Muscle layer of colon (tissue), 2 donors: ENCODE measurements at regions not wholly inside any gene's neighbourhood (a gene's known extent, or its start where the extent isn't known, plus 50 kb on each side); places are given as distances from the start of the nearest gene placed in this dataset.

Experiments
- H3K27ac ChIP-seq: one replicate; pipeline ENCODE4 v1.7.0; 2013; ENCODE audit warnings: low read depth, mild to moderate bottlenecking, low read length, moderate library complexity
- H3K27me3 ChIP-seq, 2 donors: one replicate each; pipeline ENCODE4 v1.7.0; 2013; ENCODE audit warnings: low read length in 2 of 2, mild to moderate bottlenecking in 2 of 2; ENCODE audit not compliant: insufficient read depth in 2 of 2, control insufficient read depth in 1 of 2
- H3K36me3 ChIP-seq: one replicate; pipeline ENCODE4 v1.7.0; 2013; ENCODE audit warnings: mild to moderate bottlenecking, low read length; ENCODE audit not compliant: insufficient read depth
- H3K4me1 ChIP-seq: one replicate; pipeline ENCODE4 v1.7.0; 2013; ENCODE audit warnings: mild to moderate bottlenecking, low read length; ENCODE audit not compliant: insufficient read depth
- H3K4me3 ChIP-seq, 2 donors: one replicate each; pipeline ENCODE4 v1.7.0; 2013; ENCODE audit warnings: low read length in 2 of 2, low read depth in 1 of 2, mild to moderate bottlenecking in 1 of 2, moderate library complexity in 1 of 2
- H3K9ac ChIP-seq: one replicate; pipeline ENCODE4 v1.7.0; 2013; ENCODE audit warnings: low read length
- H3K9me3 ChIP-seq: one replicate; pipeline ENCODE4 v1.7.0; 2013; ENCODE audit warnings: mild to moderate bottlenecking, low read length
- donor health status: abdominal sarcoma.
- donor health status: Adenocarcinoma of cecum.

DNA sequence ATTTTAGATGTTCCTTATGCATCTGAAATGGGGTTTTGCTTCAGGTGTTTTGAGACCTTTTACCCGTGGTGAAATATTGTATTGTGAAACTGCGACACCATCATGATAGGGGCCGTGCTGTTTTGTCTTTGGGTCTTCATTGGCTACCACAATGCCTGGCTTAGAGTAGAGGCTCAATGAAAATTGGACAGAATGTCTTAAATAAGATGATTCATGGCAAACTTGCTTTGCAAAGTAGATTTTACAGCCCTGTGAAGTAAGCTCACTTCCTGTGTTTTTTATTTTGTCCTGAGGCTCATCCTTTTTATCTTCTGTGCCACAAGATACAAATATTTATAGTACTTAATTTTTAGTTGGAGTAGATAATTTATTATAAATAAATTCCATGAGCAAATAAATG lies 111.3 kb upstream of the FRMD6 start:
- Histone ChIP-seq H3K9ac (no peak overlapping the region), H3K4me1 (peaks cover 7% of the 10 kb centered on the region), H3K4me3 (no peak overlapping the region), H3K27me3 (no peaks in the 10 kb centered on the region), H3K27ac (no peak overlapping the region), H3K36me3 (no peaks in the 10 kb centered on the region), H3K9me3 (no peaks in the 10 kb centered on the region)

DNA sequence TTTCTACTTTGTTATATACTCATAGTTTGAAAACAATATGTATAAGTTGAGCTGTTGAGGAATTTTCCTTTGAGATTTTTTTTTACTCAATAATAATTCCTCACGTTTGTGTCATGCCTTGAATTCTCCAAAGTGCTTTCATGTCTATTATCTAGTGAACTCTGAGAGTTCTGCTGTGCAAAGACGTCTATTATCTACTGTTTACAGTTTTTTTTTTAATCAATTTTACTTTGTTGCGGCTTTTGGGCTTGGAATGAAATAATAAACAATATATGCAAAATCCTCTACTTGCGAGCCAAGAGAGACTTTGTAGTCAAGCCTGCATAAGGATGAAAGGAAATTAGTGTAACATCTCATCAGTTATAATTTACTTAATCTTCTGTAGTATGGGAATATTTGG lies 107.2 kb upstream of the FRMD6 start:
- no peaks in the 10 kb centered on the region for H3K27me3 ChIP-seq
- H3K9me3 ChIP-seq, result no peaks in the 10 kb centered on the region
- H3K36me3 ChIP-seq, result no peaks in the 10 kb centered on the region
- H3K4me3 ChIP-seq, result no peak overlapping the region
- no peak overlapping the region for H3K9ac ChIP-seq
- no peak overlapping the region for H3K27ac ChIP-seq
- H3K4me1 ChIP-seq, result peaks cover 28% of the 10 kb centered on the region

DNA sequence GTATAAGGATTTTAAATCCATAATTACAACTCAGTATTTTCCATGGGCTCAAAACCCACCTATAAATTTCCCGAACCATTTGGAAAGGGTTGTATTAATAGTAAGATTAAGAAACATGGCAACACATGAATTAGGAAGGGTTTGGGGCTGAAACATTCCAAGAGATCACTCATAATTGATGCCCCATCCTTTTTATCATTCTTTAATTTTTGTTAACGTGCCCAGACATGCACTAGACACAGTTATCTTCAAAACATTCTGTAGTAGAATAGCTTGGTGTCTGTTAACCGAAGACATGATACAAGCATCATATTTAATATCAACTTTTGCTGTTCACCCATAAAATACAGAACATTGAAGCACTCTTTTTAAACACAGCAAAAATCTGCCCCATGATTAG lies 106.8 kb upstream of the FRMD6 start:
- H3K4me3 ChIP-seq, result no peak overlapping the region
- no peak overlapping the region for H3K9ac ChIP-seq
- no peaks in the 10 kb centered on the region for H3K27me3 ChIP-seq
- no peaks in the 10 kb centered on the region for H3K36me3 ChIP-seq
- peaks cover 24% of the 10 kb centered on the region for H3K4me1 ChIP-seq
- H3K9me3 ChIP-seq, result no peaks in the 10 kb centered on the region
- H3K27ac ChIP-seq, result no peak overlapping the region

DNA sequence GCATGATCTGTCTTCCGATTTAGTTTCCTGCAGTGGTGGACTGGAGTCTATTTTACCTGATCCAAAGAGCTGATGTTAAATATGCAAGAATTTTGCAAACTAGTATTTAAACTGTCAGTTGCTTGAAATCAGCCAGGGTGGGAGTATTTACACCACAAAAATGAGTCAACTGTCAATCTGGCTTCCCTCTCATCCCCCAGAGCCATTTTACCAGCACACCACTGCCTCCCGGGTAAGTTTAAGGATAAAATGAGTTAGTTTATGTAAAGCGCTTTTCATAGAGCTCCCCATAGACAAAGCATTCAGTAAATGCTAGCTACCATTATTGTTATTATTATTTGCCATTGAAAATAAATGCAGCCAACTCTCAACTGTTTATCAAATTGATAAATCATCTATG lies 106.3 kb upstream of the FRMD6 start:
- H3K4me1 ChIP-seq, result peaks cover 21% of the 10 kb centered on the region
- H3K9ac ChIP-seq, result no peak overlapping the region
- no peaks in the 10 kb centered on the region for H3K27me3 ChIP-seq
- H3K4me3 ChIP-seq, result no peak overlapping the region
- H3K36me3 ChIP-seq, result no peaks in the 10 kb centered on the region
- no peaks in the 10 kb centered on the region for H3K9me3 ChIP-seq
- H3K27ac ChIP-seq, result no peak overlapping the region

DNA sequence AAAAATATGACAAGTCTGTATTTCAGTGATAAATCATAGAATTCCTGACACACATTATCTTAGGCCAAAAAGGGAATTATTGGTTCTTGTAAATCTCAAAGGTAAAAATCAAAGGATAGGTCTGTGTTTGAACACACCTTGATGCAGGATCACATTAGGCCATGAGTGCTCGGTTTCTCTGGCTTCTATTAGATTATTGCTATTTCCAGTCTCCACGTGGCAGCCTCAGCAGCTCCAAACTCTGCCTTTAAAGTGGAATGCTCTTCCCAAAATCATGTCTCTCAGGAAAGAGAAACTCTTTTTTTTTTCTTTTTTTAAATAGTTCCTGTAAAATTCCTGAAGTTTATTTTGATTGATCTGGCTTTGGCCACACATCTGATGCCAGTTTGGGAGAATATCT lies 105.6 kb upstream of the FRMD6 start:
- Histone ChIP-seq H3K4me3 (no peak overlapping the region), H3K9me3 (no peaks in the 10 kb centered on the region), H3K27me3 (no peaks in the 10 kb centered on the region), H3K4me1 (peaks cover 21% of the 10 kb centered on the region), H3K9ac (no peak overlapping the region), H3K27ac (no peak overlapping the region), H3K36me3 (no peaks in the 10 kb centered on the region)

DNA sequence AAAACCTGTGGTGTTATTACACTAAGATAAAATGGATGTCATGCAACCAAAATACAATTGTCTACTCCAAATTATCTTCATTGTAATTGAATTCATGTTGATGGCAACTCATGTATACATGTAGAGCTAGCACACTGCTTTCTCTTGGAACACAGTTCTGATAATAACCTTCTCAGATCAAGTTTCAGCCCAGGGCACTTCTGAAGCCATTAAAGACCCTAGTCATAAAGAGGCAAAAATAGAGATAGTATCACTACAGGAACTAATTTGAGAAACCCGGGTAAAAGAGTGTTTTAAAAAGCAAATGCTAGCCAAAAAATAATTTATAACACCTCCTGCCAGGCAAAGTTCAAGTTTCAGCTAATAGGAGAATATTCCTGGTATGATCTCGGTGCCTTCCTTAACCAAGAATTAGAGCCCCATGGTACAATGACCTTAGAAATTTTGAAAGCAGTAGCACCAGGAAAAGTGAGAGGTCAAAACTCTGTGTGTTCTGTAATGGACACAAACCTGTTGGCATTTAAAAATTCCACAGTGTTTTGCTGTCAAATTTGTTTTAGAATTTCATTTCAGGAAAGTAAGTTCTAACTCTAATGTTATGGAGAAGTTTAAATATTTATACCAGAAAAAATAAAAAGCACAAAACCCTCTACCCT lies 105.0 kb upstream of the FRMD6 start:
- Histone ChIP-seq H3K36me3 (no peaks in the 10 kb centered on the region), H3K27me3 (no peaks in the 10 kb centered on the region), H3K4me3 (no peak overlapping the region), H3K9ac (no peak overlapping the region), H3K4me1 (peaks cover 21% of the 10 kb centered on the region), H3K9me3 (no peaks in the 10 kb centered on the region), H3K27ac (peak overlapping the region; percentile 74)

DNA sequence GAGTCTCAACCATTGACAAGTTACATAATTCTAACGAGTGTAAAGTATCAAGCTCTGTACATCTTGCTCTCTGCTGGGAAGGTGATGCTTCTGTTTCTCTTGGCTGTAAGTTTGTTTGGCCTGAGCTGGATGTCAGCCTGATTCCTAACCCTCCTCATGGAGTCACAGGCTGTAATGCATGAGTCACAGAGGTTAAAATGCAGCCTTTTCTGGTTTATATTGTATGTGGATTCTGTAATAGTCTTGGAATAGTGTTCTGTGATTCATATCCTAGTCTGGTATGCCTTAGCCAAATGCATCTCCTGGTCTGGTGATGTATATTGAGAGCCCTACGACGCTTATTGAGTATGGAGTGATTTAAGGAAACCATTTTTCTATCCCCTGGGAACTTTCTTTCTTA lies 104.5 kb upstream of the FRMD6 start:
- Histone ChIP-seq H3K27ac (peak overlapping the region; percentile 74), H3K9ac (no peak overlapping the region)

DNA sequence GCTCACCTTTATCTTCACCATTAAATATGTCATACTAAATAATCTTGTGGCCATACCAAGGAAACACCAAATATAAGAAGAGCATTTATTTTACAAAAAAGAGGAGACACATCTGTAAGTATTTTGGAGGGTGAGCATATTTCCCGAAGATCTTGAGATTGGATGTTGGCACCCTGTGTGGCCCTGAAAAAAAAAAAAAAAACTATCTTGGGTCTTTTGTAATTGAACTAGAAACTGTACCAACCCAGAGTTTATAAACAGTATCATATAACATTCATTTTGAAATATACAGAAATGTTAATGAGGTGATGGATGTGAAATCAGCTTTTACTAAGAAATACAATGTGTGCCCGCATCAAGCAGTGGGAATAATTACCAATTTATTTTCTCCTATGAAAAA lies 104.0 kb upstream of the FRMD6 start:
- Histone ChIP-seq H3K4me1 (peaks cover 21% of the 10 kb centered on the region), H3K27me3 (no peaks in the 10 kb centered on the region), H3K9me3 (no peaks in the 10 kb centered on the region), H3K36me3 (no peaks in the 10 kb centered on the region), H3K27ac (peak overlapping the region; percentile 67), H3K4me3 (no peak overlapping the region), H3K9ac (no peak overlapping the region)

More for the DNA sequence above, 104.5 kb upstream of the FRMD6 start:
- no peaks in the 10 kb centered on the region for H3K36me3 ChIP-seq
- no peaks in the 10 kb centered on the region for H3K9me3 ChIP-seq
- no peak overlapping the region for H3K4me3 ChIP-seq
- peaks cover 21% of the 10 kb centered on the region for H3K4me1 ChIP-seq
- H3K27me3 ChIP-seq, result no peaks in the 10 kb centered on the region

DNA sequence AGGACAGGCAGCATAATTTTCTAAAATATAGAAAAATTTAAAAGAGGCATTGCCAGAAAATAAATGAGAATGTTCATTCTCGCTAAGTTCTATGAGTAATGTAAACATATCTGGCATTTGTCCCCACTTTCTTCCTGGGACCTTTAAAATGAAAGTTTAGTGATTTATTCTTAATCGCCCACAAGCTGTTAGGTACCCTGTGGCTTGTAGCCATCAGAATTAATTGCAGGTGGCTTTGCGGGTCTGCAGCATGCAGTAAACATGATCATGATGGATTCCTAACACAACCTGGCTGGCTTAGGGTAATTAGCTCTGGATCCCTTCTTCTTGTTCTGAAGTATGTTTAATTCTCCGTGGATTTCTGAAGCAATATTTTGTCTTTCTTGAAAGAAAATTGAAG lies 103.5 kb upstream of the FRMD6 start:
- H3K4me1 ChIP-seq, result peaks cover 21% of the 10 kb centered on the region
- no peak overlapping the region for H3K27ac ChIP-seq
- no peaks in the 10 kb centered on the region for H3K36me3 ChIP-seq
- H3K27me3 ChIP-seq, result no peaks in the 10 kb centered on the region
- no peak overlapping the region for H3K4me3 ChIP-seq
- H3K9me3 ChIP-seq, result no peaks in the 10 kb centered on the region
- no peak overlapping the region for H3K9ac ChIP-seq

DNA sequence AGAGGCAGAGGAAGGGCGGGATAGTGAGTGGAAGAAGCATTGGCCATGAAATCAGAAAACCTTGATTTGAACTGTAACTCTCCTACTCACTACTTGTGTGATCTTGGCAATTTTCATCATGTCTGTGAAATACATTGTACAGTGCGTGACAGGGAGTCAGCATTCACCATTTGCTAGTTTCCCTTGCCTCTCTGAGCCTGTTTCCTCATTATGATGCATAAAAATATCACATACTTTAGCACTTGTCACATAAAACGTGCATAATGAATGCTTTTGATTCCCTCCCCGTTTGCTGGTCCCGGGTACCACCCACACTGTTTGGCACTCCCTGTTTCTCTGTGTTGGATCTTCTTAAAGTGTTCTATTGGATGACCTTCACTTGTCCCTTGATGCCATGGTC lies 101.1 kb upstream of the FRMD6 start:
- Histone ChIP-seq H3K4me3 (no peak overlapping the region), H3K27ac (no peak overlapping the region), H3K27me3 (no peaks in the 10 kb centered on the region), H3K9ac (no peak overlapping the region), H3K4me1 (peaks cover 21% of the 10 kb centered on the region), H3K9me3 (no peaks in the 10 kb centered on the region), H3K36me3 (no peaks in the 10 kb centered on the region)

DNA sequence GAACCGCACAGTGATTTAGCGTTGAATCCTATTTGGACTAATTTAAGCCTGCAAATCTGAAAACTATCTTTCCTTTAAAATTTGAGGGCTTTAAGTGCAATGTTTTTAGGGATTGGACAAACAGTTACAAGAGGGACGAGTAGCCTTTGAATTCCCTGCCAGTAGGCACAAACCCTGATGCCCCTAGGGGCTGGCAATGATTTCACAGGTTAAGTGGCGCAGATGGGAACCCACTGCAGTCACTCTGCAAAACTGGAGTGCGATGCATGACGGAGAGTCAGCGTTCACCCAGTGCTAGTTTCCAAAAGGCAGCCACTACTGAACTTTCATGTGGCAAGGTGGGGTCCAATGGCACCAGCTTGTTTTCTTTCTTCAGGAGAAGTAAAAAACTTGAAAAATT lies 99.4 kb upstream of the FRMD6 start:
- Histone ChIP-seq H3K9ac (no peak overlapping the region), H3K4me3 (no peak overlapping the region), H3K27me3 (no peaks in the 10 kb centered on the region), H3K27ac (no peak overlapping the region), H3K4me1 (peaks cover 11% of the 10 kb centered on the region), H3K36me3 (no peaks in the 10 kb centered on the region), H3K9me3 (no peaks in the 10 kb centered on the region)

DNA sequence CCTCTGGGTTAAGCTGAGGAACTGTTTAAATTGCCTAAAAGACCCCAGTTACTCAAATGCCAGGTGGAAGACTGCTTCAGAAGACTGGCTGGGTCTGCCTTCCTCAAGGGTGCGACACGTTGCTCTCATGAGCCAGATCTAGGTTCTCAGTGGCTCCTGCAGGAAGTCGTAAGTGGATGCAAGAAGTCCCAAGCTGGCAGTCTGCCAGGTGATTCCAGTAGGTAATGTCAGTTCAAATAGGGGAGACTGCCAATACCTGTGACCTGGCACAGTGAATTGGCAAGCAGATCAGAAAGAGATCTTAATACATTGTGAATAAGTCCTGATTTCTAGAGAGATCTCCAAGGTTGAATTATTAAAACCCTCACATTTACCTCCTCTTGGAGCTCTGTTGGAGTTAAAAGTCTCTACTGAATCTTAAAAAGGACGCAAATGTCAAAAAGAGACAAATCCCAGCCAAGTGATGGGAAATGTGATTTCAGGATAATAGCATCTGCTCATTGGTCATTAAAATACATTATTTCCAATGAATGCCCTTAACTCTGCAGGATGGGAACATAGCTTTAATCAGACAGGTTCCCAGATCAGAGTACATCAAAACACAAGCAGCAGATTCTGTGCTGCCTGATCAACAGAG lies 98.8 kb upstream of the FRMD6 start:
- Histone ChIP-seq H3K36me3 (no peaks in the 10 kb centered on the region), H3K27me3 (no peaks in the 10 kb centered on the region), H3K4me3 (no peak overlapping the region), H3K9ac (no peak overlapping the region), H3K4me1 (peaks cover 5% of the 10 kb centered on the region), H3K9me3 (no peaks in the 10 kb centered on the region), H3K27ac (no peak overlapping the region)
